ENCODE measurements at regions not wholly inside any gene's neighbourhood (a gene's known extent, or its start where the extent isn't known, plus 50 kb on each side); places are given as distances from the start of the nearest gene placed in this dataset.

DNA sequence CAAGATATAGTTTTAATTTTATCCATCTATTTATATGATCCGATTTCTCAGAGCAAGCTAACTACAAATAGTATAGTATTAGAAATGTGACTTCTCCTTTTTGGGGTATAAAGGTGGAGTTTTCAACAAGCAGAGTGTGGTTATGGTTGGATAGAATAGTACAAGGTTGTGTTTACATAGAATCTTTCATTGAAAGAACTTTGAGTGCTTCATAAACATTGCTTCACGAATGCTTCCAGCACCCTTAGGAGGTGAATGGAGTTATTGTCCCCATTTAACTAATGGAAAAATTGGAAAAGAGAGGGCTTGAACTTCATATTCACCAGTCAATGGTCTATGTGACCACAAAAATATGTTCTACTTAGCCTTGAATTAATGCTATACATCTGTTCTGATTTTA, 134.1 kb upstream of the CITED2 start:
- H3K27me3 ChIP-seq (ENCODE audit: control insufficient read depth, insufficient read depth, low read length), result no peaks in the 10 kb centered on the region
- no peak for DNase-seq
- H3K27ac ChIP-seq (ENCODE audit: low read length), result no peak overlapping the region
- H3K9me3 ChIP-seq (replicated peaks; ENCODE audit: control insufficient read depth, low read depth, low read length), result no peaks in the 10 kb centered on the region
- peaks cover 3% of the 10 kb centered on the region for H3K4me1 ChIP-seq (ENCODE audit: control insufficient read depth, insufficient read depth, low read length)
- H3K36me3 ChIP-seq (ENCODE audit: control insufficient read depth, insufficient read depth, low read length), result no peaks in the 10 kb centered on the region
- H3K4me3 ChIP-seq (ENCODE audit: low read length), result no peak overlapping the region
- WGBS (ENCODE audit: insufficient coverage), result no CpG with 5 or more reads among the region's 2 CpGs

DNA sequence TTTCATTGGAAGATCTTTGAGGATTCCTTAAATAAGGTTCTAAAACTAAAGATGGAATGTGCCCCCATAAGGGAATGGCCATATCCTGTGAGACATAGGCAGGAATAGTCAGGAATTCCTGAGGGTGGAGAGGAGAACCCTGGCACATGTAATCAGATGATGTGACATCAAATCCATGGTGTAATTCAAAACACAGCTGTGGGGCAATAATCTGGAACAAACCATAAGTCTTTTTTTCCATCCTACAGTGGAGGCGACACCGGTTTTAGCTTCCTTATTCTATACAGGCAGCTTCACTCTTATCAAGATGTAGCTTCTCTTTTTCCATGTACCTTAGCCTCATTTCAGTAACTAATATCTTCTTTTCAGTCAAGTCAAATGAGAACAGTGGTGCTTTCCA, 133.6 kb upstream of the CITED2 start:
- DNase-seq, result peak; percentile 40
- Histone ChIP-seq H3K4me3 (ENCODE audit: low read length) (no peak overlapping the region), H3K9me3 (replicated peaks; ENCODE audit: control insufficient read depth, low read depth, low read length) (no peaks in the 10 kb centered on the region), H3K27ac (ENCODE audit: low read length) (no peak overlapping the region), H3K36me3 (ENCODE audit: control insufficient read depth, insufficient read depth, low read length) (no peaks in the 10 kb centered on the region), H3K27me3 (ENCODE audit: control insufficient read depth, insufficient read depth, low read length) (no peaks in the 10 kb centered on the region), H3K4me1 (ENCODE audit: control insufficient read depth, insufficient read depth, low read length) (peaks cover 3% of the 10 kb centered on the region)
- 82% methylated on average over 2 of the region's 2 CpGs for WGBS (ENCODE audit: insufficient coverage)

GRCh38 chr6:139500977-139501376, 126.5 kb upstream of the CITED2 start:
- Histone ChIP-seq H3K27ac (ENCODE audit: low read length) (no peak overlapping the region), H3K9me3 (replicated peaks; ENCODE audit: control insufficient read depth, low read depth, low read length) (no peaks in the 10 kb centered on the region), H3K4me3 (ENCODE audit: low read length) (no peak overlapping the region), H3K4me1 (ENCODE audit: control insufficient read depth, insufficient read depth, low read length) (no peaks in the 10 kb centered on the region), H3K36me3 (ENCODE audit: control insufficient read depth, insufficient read depth, low read length) (no peaks in the 10 kb centered on the region), H3K27me3 (ENCODE audit: control insufficient read depth, insufficient read depth, low read length) (no peaks in the 10 kb centered on the region)
- no CpG with 5 or more reads among the region's 1 CpG for WGBS (ENCODE audit: insufficient coverage)
- DNase-seq, result no peak

DNA sequence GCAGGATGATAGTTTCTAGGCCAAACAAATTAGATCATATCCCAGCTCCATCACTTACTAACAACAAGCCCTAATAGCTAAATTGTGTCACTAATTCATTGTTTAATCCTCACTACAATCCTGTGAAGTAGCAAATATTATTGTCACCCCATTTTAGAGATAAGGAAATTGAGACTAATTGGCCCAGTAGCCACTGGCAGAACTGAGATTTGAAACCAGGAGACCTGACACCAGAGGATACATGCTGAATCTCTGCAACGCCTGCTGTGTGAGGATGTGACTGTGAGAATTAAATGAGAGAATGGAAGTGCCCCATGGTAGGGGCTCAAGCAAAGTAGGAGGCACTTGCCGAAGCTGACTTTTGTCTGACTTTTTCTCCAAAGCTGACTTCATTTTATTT, 124.3 kb upstream of the CITED2 start:
- Histone ChIP-seq H3K9me3 (replicated peaks; ENCODE audit: control insufficient read depth, low read depth, low read length) (no peaks in the 10 kb centered on the region), H3K36me3 (ENCODE audit: control insufficient read depth, insufficient read depth, low read length) (no peaks in the 10 kb centered on the region), H3K27ac (ENCODE audit: low read length) (no peak overlapping the region), H3K27me3 (ENCODE audit: control insufficient read depth, insufficient read depth, low read length) (no peaks in the 10 kb centered on the region), H3K4me1 (ENCODE audit: control insufficient read depth, insufficient read depth, low read length) (no peaks in the 10 kb centered on the region), H3K4me3 (ENCODE audit: low read length) (no peak overlapping the region)
- 78% methylated on average over 1 of the region's 2 CpGs for WGBS (ENCODE audit: insufficient coverage)
- DNase-seq, result no peak

DNA sequence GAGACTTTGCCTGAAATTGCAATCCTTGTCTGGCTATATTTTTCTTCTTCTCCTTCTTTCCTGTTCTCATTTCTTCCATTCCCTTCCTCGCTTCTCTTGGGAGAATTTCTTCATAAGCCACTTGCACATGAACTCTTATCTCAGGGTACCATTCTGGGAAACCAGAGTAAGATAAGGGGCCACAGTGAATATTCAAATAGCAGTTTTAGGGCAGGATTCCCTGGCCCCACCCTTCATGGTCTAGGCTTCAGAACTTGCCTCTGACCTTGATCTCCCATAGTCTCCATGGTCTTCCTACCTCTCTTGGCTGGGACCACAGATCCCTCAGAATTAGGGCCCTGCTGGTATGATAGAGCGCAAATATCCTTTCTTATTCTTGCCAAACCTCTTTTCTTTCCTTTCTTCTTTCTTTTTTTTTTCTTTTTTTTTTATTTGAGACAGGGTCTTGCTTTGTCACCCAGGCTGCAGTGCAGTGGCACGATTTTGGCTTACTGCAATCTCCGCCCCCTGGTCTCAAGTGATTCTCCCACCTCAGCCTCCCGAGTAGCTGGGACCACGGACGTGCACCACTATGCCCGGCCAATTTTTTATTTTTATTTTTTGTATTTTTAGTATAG, 123.0 kb upstream of the CITED2 start:
- Histone ChIP-seq H3K9me3 (replicated peaks; ENCODE audit: control insufficient read depth, low read depth, low read length) (no peaks in the 10 kb centered on the region), H3K27me3 (ENCODE audit: control insufficient read depth, insufficient read depth, low read length) (no peaks in the 10 kb centered on the region), H3K4me3 (ENCODE audit: low read length) (no peak overlapping the region), H3K27ac (ENCODE audit: low read length) (no peak overlapping the region), H3K4me1 (ENCODE audit: control insufficient read depth, insufficient read depth, low read length) (no peaks in the 10 kb centered on the region), H3K36me3 (ENCODE audit: control insufficient read depth, insufficient read depth, low read length) (no peaks in the 10 kb centered on the region)
- DNase-seq, result no peak
- no CpG with 5 or more reads among the region's 8 CpGs for WGBS (ENCODE audit: insufficient coverage)

- Histone ChIP-seq H3K36me3 (ENCODE audit: control insufficient read depth, insufficient read depth, low read length) (no peaks in the 10 kb centered on the region), H3K9me3 (replicated peaks; ENCODE audit: control insufficient read depth, low read depth, low read length) (peaks cover under 1% of the 10 kb centered on the region), H3K27me3 (ENCODE audit: control insufficient read depth, insufficient read depth, low read length) (no peaks in the 10 kb centered on the region), H3K4me1 (ENCODE audit: control insufficient read depth, insufficient read depth, low read length) (no peaks in the 10 kb centered on the region), H3K4me3 (ENCODE audit: low read length) (no peak overlapping the region), H3K27ac (ENCODE audit: low read length) (no peak overlapping the region)
- 69% methylated on average over 2 of the region's 3 CpGs for WGBS (ENCODE audit: insufficient coverage)
- DNase-seq, result no peak
Measured at GRCh38 chr6:139496654-139497344, 122.4 kb upstream of the CITED2 start.

DNA sequence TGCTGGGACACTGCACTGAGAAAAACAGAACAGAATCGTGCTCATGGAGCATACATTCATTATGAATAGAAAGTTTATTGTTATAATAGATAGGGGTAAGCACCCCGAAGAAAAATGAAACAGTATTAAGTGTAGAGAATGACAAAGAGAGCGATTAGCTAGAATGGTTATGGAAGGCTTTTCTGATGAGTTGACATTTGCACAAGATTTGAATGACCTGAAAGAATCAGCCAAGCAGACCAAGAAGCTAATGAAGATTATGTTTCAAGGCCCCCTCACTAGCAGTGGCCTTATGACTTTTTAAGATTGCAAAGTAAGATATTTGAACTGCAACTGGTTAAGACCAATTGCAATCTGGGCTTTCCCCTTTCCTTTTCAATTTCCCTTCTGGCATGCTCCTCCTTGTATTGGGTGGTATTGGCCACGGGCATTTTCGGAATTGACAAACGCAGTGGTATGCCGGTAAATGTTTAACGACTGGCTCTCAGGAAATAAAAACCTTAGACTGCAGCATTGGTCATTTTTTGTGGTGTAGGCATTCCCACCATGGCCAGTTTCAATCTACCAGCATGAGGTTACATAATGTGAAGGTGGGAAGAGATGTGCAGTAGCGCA, 120.0 kb upstream of the CITED2 start:
- 93% methylated on average over 2 of the region's 9 CpGs for WGBS (ENCODE audit: insufficient coverage)
- Histone ChIP-seq H3K4me3 (ENCODE audit: low read length) (no peak overlapping the region), H3K4me1 (ENCODE audit: control insufficient read depth, insufficient read depth, low read length) (no peaks in the 10 kb centered on the region), H3K27ac (ENCODE audit: low read length) (no peak overlapping the region), H3K36me3 (ENCODE audit: control insufficient read depth, insufficient read depth, low read length) (no peaks in the 10 kb centered on the region), H3K27me3 (ENCODE audit: control insufficient read depth, insufficient read depth, low read length) (no peaks in the 10 kb centered on the region), H3K9me3 (replicated peaks; ENCODE audit: control insufficient read depth, low read depth, low read length) (peaks cover 2% of the 10 kb centered on the region)
- DNase-seq, result no peak

- Histone ChIP-seq H3K36me3 (ENCODE audit: control insufficient read depth, insufficient read depth, low read length) (no peaks in the 10 kb centered on the region), H3K27me3 (ENCODE audit: control insufficient read depth, insufficient read depth, low read length) (no peaks in the 10 kb centered on the region), H3K9me3 (replicated peaks; ENCODE audit: control insufficient read depth, low read depth, low read length) (peaks cover 2% of the 10 kb centered on the region), H3K27ac (ENCODE audit: low read length) (no peak overlapping the region), H3K4me3 (ENCODE audit: low read length) (no peak overlapping the region), H3K4me1 (ENCODE audit: control insufficient read depth, insufficient read depth, low read length) (no peaks in the 10 kb centered on the region)
- peak; percentile 16 for DNase-seq
- 28% methylated on average over 3 of the region's 4 CpGs for WGBS (ENCODE audit: insufficient coverage)
Measured at GRCh38 chr6:139490482-139490881, 116.0 kb upstream of the CITED2 start.

DNA sequence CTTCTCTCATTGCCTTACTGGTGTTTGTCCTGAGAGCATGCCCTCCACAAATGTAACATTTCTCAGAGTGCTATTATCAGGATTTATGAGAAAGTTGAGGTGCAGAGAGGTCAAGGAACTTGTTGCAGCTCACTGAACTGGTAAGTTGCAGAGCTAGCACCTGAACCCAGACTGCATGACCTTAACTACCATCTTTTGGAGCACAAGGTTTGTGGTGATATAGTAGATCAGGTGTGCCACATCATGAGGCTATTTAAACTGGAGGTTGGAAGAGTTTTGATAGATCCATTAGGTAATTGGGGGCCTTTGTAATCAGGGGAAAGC, 112.0 kb upstream of the CITED2 start:
- Histone ChIP-seq H3K27ac (ENCODE audit: low read length) (no peak overlapping the region), H3K9me3 (replicated peaks; ENCODE audit: control insufficient read depth, low read depth, low read length) (no peaks in the 10 kb centered on the region), H3K27me3 (ENCODE audit: control insufficient read depth, insufficient read depth, low read length) (no peaks in the 10 kb centered on the region), H3K4me1 (ENCODE audit: control insufficient read depth, insufficient read depth, low read length) (no peaks in the 10 kb centered on the region), H3K4me3 (ENCODE audit: low read length) (no peak overlapping the region), H3K36me3 (ENCODE audit: control insufficient read depth, insufficient read depth, low read length) (no peaks in the 10 kb centered on the region)
- DNase-seq, result no peak

GRCh38 chr6:139485742-139486475, 111.5 kb upstream of the CITED2 start:
- Histone ChIP-seq H3K4me1 (ENCODE audit: control insufficient read depth, insufficient read depth, low read length) (no peaks in the 10 kb centered on the region), H3K9me3 (replicated peaks; ENCODE audit: control insufficient read depth, low read depth, low read length) (no peaks in the 10 kb centered on the region), H3K27me3 (ENCODE audit: control insufficient read depth, insufficient read depth, low read length) (no peaks in the 10 kb centered on the region), H3K36me3 (ENCODE audit: control insufficient read depth, insufficient read depth, low read length) (no peaks in the 10 kb centered on the region), H3K27ac (ENCODE audit: low read length) (no peak overlapping the region), H3K4me3 (ENCODE audit: low read length) (no peak overlapping the region)
- WGBS (ENCODE audit: insufficient coverage), result 79% methylated on average over 2 of the region's 5 CpGs
- no peak for DNase-seq

Measured in muscle of leg (tissue), 3 donors.